Hematopoietic multipotent progenitor cell treated with erythropoietin and hydrocortisone succinate and interleukin-3 and kit ligand, for 8 days (in vitro differentiated cells): ENCODE measurements at regions not wholly inside any gene's neighbourhood (a gene's known extent, or its start where the extent isn't known, plus 50 kb on each side); places are given as distances from the start of the nearest gene placed in this dataset.
"Not testable (repeated sequence)": the region's sequence is repeated elsewhere in the genome, so short reads cannot be mapped to it uniquely, and the experiment has no call there.

Experiments
- DNase-seq: peaks from one replicate; pipeline ENCODE4 v3.0.0-alpha.2; 2015

DNA sequence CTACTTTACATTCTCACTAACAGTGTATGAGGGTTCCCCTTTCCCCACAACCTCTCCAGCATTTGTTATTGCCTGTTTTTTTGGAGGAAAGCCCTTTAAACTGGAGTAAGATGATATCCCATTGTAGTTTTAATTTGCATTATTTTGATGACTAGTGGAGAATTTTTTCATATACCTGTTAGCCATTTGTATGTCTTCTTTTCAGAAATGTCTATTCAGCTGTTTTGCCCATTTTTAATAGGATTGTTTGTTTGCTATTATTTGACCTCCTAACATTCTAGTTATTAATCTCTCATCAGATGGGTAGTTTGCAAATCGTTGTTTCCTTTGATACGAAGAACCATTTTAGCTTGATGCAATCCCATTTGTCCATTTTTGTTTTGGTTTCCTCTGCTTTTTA lies 165.0 kb downstream of the GLUL start:
- no peak for DNase-seq

DNA sequence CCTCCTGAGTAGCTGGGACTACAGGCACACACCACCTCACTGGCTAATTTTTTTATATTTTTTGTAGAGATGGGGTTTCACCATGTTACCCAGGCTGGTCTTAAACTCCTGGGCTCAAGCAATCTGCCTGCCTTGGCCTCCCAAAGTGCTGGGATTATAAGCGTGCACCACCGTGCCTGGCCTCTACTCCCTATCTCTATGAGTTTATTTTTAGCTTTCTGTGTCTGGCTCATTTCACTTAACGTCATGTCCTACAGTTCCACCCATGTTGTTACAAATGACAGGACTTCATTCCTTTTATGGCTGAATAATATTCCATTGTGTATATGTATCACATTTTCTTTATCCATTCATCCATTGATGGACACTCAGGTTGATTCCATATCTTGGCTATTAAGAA lies 164.2 kb upstream of the ZNF648 start:
- not testable (repeated sequence) for DNase-seq

DNA sequence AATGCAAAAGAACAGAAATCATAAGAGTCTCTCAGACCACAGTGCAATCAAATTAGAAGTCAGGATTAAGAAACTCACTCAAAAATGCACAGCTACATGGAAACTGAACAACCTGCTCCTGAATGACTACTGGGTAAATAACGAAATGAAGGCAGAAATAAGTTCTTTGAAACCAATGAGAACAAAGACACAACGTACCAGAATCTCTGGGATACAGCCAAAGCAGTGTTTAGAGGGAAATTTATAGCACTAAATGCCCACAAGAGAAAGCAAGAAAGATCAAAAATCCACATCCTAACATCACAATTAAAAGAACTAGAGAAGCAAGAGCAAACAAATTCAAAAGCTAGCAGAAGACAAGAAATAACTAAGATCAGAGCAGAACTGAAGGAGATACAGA lies 160.5 kb upstream of the ZNF648 start:
- not testable (repeated sequence) for DNase-seq

DNA sequence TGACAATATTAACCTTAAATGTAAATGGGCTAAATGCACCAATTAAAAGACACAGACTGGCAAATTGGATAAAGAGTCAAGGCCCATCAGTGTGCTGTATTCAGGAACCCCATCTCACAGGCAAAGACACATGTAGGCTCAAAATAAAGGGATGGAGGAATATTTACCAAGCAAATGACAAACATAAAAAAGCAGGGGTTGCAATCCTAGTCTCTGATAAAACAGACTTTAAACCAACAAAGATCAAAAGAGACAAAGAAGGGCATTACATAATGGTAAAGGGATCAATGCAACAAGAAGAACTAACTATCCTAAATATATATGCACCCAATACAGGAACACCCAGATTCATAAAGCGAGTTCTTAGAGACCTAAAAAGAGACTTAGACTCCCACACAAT lies 159.9 kb upstream of the ZNF648 start:
- DNase-seq = not testable (repeated sequence)

DNA sequence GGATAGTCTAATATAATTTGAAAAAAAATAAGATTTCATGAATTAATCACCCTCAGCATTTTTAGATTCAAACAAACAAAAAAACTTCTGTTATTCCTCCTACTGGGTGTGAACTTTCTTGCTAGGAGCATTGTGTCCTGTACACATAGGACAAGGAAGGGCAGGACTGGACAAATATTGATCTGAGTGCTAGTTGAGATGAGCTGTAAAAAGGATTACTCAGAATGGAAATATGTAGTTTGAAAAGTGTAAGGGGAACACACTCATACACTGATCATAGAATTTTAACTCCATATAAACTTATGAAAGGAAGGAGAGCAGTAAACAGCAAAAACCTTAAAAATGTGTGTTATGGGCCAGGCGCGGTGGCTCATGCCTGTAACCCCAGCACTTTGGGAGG lies 156.5 kb upstream of the ZNF648 start:
- no peak for DNase-seq

DNA sequence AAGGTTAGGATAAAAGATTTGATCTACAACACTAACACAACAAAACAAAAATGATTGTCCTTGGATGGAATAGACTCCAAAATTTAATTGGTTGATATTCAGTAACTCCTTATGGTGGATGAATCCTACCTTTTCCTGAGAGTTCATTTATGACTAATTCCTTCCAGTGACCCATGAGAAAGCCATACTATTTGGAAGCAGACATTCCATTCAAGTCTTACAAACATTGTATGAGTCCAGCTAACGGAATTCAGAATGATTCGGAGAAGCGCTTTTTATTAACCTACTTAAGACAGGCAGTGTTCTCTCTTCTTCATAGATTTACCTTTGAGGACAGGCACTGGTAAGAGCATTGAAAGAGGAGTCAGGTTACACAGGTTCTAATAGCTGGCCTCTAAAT lies 155.6 kb upstream of the ZNF648 start:
- DNase-seq = no peak

DNA sequence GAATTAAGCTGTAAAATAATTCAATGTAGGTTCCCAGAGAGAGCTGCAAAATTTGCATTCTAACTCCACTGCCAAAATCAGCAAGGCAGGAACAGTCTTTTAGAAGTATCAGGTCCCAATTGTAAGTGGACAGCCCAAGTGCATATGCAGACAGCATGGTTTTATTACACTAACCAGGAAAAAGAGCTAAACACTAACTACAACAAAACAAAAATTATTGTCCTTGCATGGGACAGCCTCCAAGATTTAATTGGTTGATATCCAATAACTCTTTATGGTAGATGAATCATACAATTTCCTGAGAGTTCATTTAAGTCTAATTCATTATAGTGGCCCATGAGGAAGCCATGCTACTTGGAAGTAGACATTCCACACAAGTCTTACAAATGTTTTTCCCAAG lies 154.3 kb upstream of the ZNF648 start:
- DNase-seq = no peak

DNA sequence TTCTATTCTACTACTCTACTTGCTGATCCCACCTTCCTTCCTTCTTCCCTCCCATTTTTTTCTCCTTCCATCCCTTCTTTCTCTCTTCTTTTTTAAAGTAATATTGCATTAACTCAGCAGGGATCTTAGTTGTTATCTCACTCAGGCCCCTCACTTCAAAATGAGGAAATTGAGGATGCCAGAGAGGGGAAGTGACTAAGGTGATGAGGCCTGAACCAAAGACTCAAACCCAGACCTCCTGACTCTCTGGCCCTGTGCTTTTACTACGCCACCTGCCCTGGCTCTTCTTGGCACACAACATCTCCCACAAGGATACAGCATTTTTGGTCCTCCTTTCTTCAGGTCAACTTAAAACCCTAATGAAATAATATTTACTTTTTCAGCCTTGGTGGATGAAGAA lies 151.7 kb upstream of the ZNF648 start:
- no peak for DNase-seq

DNA sequence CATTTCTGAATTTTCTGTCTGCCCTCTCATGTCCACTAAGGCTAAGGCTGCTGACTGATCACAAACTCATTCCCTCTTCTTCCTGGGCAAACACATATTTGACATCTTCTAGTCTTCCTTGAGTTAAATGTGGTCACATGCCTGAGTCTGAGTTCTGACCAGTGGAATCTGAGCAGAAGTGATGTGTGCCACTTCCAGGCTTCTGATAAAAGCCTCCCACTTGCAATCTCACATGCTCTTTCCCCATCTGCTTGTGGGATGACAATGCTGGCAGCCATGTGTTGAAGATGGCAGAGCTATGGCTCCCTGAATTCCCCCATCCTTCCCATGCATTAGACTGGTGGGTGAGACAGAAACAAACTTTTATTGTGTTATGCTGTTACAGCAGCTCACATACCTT lies 149.9 kb upstream of the ZNF648 start:
- DNase-seq = peak; percentile 32

DNA sequence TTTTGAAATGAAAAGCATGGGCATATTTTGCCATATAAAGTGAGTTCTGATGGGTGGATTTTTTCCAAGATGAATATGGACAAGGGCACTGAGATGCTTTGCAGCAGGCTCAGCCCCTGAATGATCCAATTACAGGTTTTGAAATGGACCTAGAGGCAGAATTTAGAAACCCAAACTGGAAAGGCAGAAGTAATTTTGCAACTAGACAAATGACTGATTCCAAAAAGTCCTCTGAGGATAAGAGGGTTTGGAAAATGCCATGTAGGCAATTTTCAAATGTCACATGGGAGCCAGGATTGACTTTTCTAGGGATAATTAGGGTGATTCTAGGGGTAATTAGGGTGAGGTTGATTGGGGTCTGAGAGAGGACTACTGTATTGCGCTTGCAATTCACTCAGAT lies 148.9 kb upstream of the ZNF648 start:
- DNase-seq = no peak

DNA sequence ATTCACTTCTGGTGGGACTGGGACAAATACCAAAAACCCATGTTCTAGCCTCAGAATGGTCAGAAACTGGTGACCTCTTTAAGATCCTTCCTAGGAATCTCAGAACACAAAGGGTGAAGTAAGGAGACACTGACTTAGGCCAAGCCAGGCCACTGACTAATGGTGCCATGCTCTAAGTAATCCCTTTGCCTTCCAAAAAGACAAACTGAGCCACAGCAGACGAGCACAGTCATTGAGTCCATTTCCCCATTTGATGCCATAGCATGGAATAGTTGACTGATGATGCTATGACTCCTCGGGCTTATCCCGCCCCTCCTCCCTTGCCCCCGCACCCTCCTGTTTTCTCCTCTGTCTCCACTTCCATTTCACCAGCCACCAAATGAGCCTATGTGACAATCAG lies 145.8 kb upstream of the ZNF648 start:
- no peak for DNase-seq

DNA sequence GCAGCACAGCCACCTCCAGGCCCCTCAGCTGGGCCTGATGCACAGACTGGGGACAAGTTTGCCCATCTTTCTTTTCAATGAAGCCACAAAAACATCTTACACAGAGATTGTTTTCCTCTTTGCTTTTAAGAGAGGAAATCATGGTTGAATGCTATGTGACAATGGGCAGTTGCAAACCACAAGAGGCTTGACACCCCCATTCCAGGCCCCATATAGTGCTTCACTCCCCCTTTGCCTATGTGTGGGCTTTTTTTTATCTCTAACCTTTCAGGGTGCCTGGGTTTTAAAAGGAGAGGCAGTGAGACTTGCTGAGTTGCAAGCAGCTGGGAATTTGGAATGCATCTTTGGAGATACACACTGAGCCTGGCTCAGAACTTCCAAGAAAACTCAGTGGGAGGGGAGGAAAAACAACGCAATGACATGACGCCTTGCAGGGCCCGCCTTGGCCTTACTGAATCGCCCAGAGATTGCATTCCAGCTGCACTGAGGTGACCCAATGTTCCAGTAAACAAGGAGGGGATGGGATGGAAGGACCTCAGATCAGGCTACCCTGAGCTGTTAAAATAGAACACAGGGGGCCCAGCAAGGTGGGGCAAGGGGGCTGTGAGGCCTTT lies 145.2 kb upstream of the ZNF648 start:
- no peak for DNase-seq

DNA sequence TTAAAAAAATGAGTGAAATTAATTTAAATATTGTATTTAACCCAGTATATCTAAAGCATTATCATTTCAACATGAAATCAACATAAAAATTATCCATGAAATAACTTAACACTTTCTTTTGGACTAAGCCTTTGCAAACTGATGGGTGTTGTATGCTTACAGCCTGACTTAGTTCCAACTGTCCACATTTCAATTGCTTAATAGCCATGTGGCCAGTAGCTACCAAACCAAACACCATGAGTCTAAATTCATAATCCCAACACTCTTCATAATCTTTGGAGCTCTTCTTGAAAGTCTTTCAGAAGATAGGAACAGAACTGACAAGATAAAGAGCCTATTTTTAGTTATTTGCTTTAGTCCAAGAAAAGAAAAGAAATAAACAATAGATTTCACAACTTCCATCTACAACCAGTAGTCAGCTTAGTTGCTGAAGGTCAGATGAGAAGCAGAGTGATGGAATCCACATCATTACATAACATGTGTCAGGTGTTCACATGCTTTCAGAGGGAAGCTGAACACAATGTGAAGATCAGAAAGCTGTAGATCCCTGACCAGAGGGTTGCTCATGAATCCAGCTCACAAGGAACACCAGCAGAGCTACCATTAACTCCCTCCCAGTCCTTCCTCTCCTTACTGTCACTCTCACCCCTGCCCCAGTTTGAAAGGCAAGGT lies 144.0 kb upstream of the ZNF648 start:
- DNase-seq = no peak

DNA sequence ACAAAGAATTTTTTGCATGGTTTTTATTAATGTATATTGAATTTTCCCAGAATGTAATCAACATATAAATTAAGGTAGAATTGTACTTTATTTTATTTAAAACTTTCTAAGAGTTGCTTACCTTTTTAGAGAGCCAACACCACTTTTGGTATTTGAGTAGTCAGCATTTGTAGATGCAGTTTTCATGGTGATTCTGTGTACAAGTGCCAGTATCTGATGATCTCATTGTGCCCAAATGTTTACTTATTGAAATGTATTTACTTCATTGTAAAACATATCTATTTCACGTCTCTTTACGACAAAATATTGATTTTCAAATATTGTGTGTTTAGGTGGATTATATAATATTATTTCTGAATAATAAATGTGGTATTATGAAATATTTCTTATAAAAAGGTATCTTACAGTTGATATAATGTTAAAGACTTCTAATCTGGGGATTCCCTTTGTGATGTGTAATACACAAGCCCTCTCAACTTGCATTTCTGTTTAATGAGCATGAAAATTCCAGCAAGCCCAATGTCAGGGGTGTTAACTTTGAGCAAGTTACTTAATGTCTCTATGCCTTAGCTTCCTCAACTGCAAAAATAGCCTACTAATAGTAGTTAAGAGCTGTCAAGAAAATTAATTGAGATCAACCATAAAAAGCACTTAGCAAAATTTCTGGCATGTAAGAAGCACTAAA lies 141.8 kb upstream of the ZNF648 start:
- DNase-seq = no peak

DNA sequence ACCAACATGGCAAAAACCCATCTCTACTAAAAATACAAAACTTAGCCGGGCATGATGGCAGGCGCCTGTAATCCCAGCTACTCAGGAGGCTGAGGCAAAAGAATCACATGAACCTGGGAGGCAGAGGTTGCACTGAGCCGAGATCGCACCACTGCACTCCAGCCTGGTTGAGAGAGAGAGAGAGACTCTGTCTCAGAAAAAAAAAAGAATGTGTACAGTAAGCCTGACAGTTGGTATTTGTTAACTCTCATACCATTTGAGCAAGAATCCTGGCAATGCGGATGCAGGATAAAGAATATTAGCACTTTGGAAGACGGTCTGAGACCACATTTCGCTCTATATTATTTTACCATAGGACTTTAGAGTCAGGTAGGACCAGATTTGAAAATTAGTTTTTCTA lies 140.0 kb upstream of the ZNF648 start:
- not testable (repeated sequence) for DNase-seq

DNA sequence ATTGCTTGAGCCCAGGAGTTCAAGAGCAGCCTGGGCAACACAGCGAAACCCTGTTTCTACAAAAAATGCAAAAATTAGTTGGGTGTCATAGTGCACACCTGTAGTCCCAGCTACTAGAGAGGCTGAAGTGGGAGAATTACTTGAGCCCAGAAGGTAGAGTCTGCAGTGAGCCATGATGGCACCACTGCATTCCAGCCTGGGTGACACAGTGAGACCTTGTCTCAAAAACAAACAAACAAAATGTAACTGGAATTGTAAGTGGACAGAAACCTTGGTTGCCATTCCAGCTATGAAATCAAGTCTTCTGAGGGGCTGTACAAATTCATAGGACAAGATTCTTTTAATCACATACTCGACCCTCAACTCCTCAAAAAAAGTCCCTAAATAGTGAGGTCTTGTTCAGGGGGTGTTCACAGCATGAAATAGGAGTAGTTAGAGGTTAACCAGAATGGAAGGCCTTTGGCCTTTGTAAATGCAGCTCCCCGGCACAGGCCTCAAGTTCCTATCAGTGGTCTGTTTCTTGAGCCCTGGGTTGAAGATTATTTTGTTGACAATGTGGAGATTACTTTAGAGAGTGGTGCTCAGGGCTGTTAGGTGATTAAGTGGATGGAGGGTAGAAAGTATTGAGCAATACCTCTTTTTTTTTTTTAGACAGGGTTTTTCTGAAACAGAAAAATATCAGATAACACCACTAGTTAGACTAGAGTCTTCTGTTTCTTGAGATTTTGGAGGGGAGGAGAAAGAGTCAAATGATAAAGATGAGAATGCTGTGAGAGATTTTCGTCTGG lies 138.7 kb upstream of the ZNF648 start:
- peak; percentile 49 for DNase-seq

DNA sequence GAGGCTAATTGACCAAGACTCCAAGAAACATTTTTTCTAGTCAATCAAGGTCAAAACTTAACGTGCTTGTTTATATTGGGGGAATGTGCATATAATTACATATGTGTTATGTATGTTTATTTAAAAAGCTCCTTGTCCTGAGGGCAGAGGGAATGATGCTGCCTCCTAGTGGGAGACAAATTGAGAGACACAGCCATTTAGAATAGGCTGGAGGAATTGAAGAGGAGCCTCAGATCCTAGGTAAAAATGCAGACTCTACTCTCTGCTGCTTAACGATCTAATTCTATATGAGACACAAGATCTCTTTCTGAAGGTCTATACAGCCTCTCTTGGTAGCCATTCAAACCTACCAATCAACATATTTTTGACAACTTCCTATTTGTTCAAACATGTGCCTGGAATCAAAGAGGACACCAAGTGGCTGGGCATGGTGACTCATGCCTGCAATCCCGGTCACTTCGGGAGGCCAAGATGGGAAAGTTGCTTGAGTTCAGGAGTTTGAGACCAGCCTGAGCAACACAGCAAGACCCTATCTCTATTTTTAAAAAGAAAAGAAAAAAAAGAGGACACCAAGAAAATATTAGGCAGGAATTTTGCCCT lies 136.6 kb upstream of the ZNF648 start:
- DNase-seq = peak; percentile 47

DNA sequence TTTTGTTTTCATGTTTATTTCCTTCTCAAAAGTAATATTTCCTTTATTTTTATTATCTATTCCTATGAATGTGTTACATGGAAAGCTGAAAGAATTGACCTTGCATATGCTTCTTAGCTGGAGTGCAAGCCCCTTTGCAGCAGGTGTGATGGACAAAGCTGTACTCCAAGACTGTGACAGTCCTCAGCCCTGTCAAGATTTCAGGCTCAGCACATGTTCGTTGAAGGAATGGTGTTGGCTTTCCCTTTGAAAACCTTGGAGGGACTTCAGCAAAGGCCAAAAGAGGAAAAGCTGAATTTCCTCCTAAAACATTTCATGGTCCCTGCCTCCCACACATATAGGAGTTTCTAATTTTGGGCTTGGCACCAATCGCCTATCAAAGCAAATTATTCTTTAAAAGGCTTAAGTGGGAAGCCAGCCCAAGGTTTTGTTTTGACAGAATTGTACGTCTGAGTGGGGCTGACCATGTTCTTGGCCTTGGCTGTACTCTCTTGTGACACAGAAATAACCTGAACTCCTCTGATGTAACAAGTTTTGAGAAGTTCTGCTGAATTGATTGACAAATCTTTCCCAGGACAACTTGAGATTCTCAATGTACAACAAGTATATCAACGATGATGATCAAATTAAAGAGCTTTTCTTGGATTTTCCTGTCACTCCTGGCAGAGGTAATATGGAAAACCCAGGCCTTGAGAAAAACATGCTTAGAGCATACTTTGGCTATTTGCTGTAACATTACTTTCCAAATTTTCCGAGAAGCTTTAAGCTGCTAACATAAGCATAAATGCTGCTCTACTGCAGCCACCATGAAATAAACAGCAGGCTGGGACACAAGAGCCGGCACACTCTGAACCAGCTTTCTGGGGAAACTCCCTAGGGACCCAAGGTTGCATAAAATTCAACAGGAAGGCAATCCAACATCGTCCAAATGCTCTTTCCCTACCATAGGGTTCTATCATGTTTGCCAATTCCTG lies 135.7 kb upstream of the ZNF648 start:
- no peak for DNase-seq

DNA sequence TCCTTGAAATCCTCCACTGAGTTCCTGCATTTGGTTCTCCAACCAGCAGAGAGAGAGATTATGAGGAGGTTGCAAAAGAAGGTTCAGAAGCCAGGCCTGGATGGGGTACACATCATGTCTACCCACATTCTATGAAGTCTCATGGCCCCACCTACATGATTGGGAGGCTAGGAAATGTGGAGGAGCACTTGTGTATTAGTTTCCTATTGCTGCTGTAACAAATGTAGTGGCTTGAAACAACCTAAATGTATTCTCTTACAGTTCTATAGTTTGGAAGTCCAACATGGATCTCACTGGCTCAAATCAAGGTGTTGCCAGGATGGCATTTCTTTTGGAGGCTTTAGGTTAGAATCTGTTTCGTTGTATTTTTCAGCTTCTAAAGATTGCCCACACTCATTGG lies 134.2 kb upstream of the ZNF648 start:
- DNase-seq = no peak

DNA sequence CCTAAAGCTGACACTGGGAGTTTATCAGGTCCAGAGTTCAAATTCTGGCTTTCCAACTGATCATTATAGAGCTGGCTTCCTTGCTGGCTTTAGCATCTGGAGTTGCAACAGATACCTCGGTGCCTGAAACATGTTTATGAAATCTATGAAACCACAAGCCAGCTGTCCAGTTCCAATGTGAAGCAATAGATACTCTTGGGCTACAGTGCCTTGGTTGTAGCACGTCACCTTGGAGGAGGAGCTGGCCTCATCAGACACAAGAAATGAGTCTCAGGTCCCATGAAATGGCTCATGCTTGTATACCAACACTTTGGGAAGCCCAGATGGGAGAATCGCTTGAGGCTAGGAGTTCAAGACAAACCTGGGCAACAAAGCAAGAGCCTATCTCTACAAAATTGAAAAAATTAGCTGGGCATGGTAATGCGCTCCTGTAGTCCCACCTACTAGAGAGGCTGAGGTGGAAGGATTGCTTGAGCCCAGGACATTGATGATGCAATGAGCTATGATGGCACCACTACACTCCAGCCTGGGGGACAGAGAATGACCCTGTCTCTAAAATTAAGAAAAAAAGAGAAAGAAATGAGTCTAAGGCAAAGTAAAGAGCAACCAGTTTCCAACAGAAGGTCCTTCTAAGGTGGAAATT lies 132.5 kb upstream of the ZNF648 start:
- peak; percentile 31 for DNase-seq

DNA sequence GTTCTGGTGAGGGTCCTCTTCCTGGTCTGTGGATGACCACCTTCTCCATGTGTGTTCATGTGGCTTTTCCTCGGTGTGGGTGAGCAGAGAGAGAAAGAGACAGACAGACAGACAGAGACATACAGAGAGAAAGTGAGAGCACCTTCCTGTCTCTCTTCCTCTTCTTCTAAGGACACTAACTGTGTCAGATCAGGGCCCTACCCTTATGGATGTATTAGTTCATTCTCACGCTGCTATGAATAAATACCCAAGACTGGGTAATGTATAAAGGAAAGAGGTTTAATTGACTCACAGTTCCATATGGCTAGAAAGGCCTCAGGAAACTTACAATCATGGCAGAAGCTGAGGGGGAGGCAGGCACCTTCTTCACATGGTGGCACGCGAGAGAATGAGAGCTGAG lies 131.5 kb upstream of the ZNF648 start:
- no peak for DNase-seq

DNA sequence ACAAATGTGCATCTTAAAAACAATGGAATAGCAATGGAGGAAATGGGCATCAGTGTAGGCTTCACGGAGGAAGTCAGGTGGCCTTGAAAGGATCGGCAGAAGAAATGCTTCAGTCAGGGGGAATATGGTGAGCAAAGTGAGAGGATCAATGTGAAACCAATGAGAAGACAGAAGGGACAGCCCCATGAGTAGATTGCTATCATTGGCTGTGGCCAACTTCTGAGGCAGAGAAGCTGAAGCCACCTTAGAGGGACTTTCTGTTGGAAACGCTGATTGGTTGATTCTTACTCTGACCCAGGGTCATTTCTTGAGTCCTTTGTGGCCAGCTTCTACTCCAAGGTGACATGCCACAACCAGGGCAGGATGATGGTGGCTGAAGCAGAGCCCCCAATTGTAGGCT lies 130.7 kb upstream of the ZNF648 start:
- DNase-seq = no peak
